DMS 273 treated with DMSO at 0.1 percent for 48 hours (cell line): ENCODE measurements at regions not wholly inside any gene's neighbourhood (a gene's known extent, or its start where the extent isn't known, plus 50 kb on each side); places are given as distances from the start of the nearest gene placed in this dataset.
"Not testable (repeated sequence)": the region's sequence is repeated elsewhere in the genome, so short reads cannot be mapped to it uniquely, and the experiment has no call there.

Source experiments
- DNase-seq: peaks from one replicate; lab custom pipeline; 2025; lab: John Stamatoyannopoulos, UW

GRCh38 chr14:59116984-59117415 is 71.5 kb upstream of the DAAM1 start:
- no peak for DNase-seq

- DNase-seq: no peak
Measured at GRCh38 chr14:59117754-59118528, 70.5 kb upstream of the DAAM1 start.

- DNase-seq: no peak
Measured at GRCh38 chr14:59120921-59121320, 67.5 kb upstream of the DAAM1 start.

- DNase-seq: no peak
Measured at GRCh38 chr14:59123531-59123930, 64.9 kb upstream of the DAAM1 start.

GRCh38 chr14:59123975-59124374 is 64.5 kb upstream of the DAAM1 start:
- no peak for DNase-seq

GRCh38 chr14:59125156-59125555 is 63.3 kb upstream of the DAAM1 start:
- no peak for DNase-seq

GRCh38 chr14:59126714-59127436 is 61.6 kb upstream of the DAAM1 start:
- DNase-seq: peak; percentile 41

GRCh38 chr14:59127437-59127732 is 61.1 kb upstream of the DAAM1 start:
- no peak for DNase-seq

- no peak for DNase-seq
Measured at GRCh38 chr14:59130462-59130861, 58.0 kb upstream of the DAAM1 start.

GRCh38 chr14:59131938-59132795 is 56.3 kb upstream of the DAAM1 start:
- DNase-seq: no peak

GRCh38 chr14:59132796-59133494 is 55.5 kb upstream of the DAAM1 start:
- no peak for DNase-seq

GRCh38 chr14:59133709-59134108 is 54.8 kb upstream of the DAAM1 start:
- DNase-seq: no peak

GRCh38 chr14:59134307-59134706 is 54.2 kb upstream of the DAAM1 start:
- no peak for DNase-seq

- DNase-seq: no peak
Measured at GRCh38 chr14:59137256-59137655, 51.2 kb upstream of the DAAM1 start.

- DNase-seq: not testable (repeated sequence)
Measured at GRCh38 chr14:59138576-59138975, 49.9 kb upstream of the DAAM1 start.
